NCI-H2029 treated with DMSO at 0.1 percent for 48 hours (cell line): ENCODE measurements at regions not wholly inside any gene's neighbourhood (a gene's known extent, or its start where the extent isn't known, plus 50 kb on each side); places are given as distances from the start of the nearest gene placed in this dataset.
"Not testable (repeated sequence)": the region's sequence is repeated elsewhere in the genome, so short reads cannot be mapped to it uniquely, and the experiment has no call there.

Experiments used
- DNase-seq: peaks from one replicate; lab custom pipeline; 2025; lab: John Stamatoyannopoulos, UW

- DNase-seq = peak; percentile 57
These were observed 133.4 kb downstream of the SLC1A3 start for GRCh38 chr5:36739751-36740221.

GRCh38 chr5:36740259-36740898, 134.0 kb downstream of the SLC1A3 start:
- DNase-seq = no peak

- DNase-seq = no peak
These were observed 134.7 kb downstream of the SLC1A3 start for GRCh38 chr5:36741128-36741527.

- DNase-seq = peak; percentile 36
These were observed 132.4 kb upstream of the NIPBL start for GRCh38 chr5:36743891-36744772.

GRCh38 chr5:36744773-36745589, 131.6 kb upstream of the NIPBL start:
- peak; percentile 86 for DNase-seq

GRCh38 chr5:36747794-36748193, 128.8 kb upstream of the NIPBL start:
- not testable (repeated sequence) for DNase-seq

GRCh38 chr5:36751886-36752285, 124.7 kb upstream of the NIPBL start:
- no peak for DNase-seq

- DNase-seq = no peak
These were observed 121.2 kb upstream of the NIPBL start for GRCh38 chr5:36755342-36755741.

GRCh38 chr5:36755920-36756488, 120.6 kb upstream of the NIPBL start:
- DNase-seq = no peak

GRCh38 chr5:36756848-36757247, 119.7 kb upstream of the NIPBL start:
- DNase-seq = no peak

- DNase-seq = no peak
These were observed 117.5 kb upstream of the NIPBL start for GRCh38 chr5:36759117-36759516.

- peak; percentile 82 for DNase-seq
These were observed 113.1 kb upstream of the NIPBL start for GRCh38 chr5:36763454-36763853.

- no peak for DNase-seq
These were observed 110.7 kb upstream of the NIPBL start for GRCh38 chr5:36765876-36766275.

- no peak for DNase-seq
These were observed 109.6 kb upstream of the NIPBL start for GRCh38 chr5:36766981-36767380.

- no peak for DNase-seq
These were observed 108.1 kb upstream of the NIPBL start for GRCh38 chr5:36768450-36768849.

- no peak for DNase-seq
These were observed 107.3 kb upstream of the NIPBL start for GRCh38 chr5:36769129-36769770.

GRCh38 chr5:36770125-36770524, 106.4 kb upstream of the NIPBL start:
- no peak for DNase-seq

GRCh38 chr5:36772276-36773140, 104.1 kb upstream of the NIPBL start:
- DNase-seq = no peak

- no peak for DNase-seq
These were observed 99.3 kb upstream of the NIPBL start for GRCh38 chr5:36777105-36777757.

- DNase-seq = no peak
These were observed 98.2 kb upstream of the NIPBL start for GRCh38 chr5:36778336-36778735.
